Esophagus muscularis mucosa (tissue), 4 donors: ENCODE measurements at regions not wholly inside any gene's neighbourhood (a gene's known extent, or its start where the extent isn't known, plus 50 kb on each side); places are given as distances from the start of the nearest gene placed in this dataset.
"Not testable (repeated sequence)": the region's sequence is repeated elsewhere in the genome, so short reads cannot be mapped to it uniquely, and the experiment has no call there.

ENCODE experiments used
- DNase-seq: peaks from one replicate; pipeline ENCODE4 v3.0.0-alpha.2; 2017; ENCODE audit errors: extremely low spot score
- H3K27ac ChIP-seq, 4 donors: fragments of 200-600 bp; sonication (generic); replicated peaks in 1 of 4; 1 replicate in 3 of 4; 2 replicates in 1 of 4; pipeline ENCODE4 v1.5.1; 2016 to 2019; ENCODE audit warnings: mild to moderate bottlenecking in 1 of 4
- H3K27me3 ChIP-seq, 4 donors: fragments of 200-600 bp; sonication (generic); one replicate each; pipeline versions ENCODE4 v1.5.1 to v1.6.0; 2016 to 2019
- H3K36me3 ChIP-seq, 4 donors: fragments of 200-600 bp; sonication (generic); one replicate each; pipeline ENCODE4 v1.5.1; 2016 to 2019
- H3K4me1 ChIP-seq, 4 donors: fragments of 200-600 bp; sonication (generic); one replicate each; pipeline ENCODE4 v1.5.1; 2016 to 2019
- H3K4me3 ChIP-seq, 4 donors: fragments of 200-600 bp; sonication (generic); 1 replicate in 2 of 4; 2 replicates in 2 of 4; pipeline ENCODE4 v1.5.1; 2016 to 2019; ENCODE audit warnings: mild to moderate bottlenecking in 4 of 4, moderate library complexity in 1 of 4
- H3K9me3 ChIP-seq, 4 donors: fragments of 200-600 bp; sonication (generic); 1 replicate in 3 of 4; 2 replicates in 1 of 4; pipeline ENCODE4 v1.5.1; 2016 to 2019
- CTCF ChIP-seq, 3 experiments: fragments of 200-600 bp in 2 of 3; fragments of 450-650 bp in 1 of 3; sonication (generic) in 2 of 3; IDR thresholded peaks; one replicate each; pipeline ENCODE4 v1.5.1; 2017 to 2019; ENCODE audit warnings: antibody characterized with exemption in 3 of 3, mild to moderate bottlenecking in 2 of 3, moderate library complexity in 1 of 3
- EP300 ChIP-seq: sonication (generic); formaldehyde crosslinking; IDR thresholded peaks from one replicate; pipeline ENCODE4 v1.6.1; 2017; ENCODE audit warnings: antibody characterized with exemption
- POLR2A ChIP-seq: fragments of 450-650 bp; IDR thresholded peaks from one replicate; pipeline ENCODE4 v1.6.1; 2017; ENCODE audit warnings: antibody characterized with exemption, moderate library complexity, mild to moderate bottlenecking, low read depth
- POLR2AphosphoS5 ChIP-seq, 2 donors: sonication (generic); formaldehyde crosslinking; IDR thresholded peaks; one replicate each; pipeline ENCODE4 v1.6.1; 2017; ENCODE audit warnings: antibody characterized with exemption in 2 of 2
- WGBS: methylation state at CpG from one replicate; pipeline ENCODE4 v1.1.5; 2018; 5-methylcytosine and 5-hydroxymethylcytosine counted together
- intact Hi-C: fragments of 100-400 bp; cut with DNase I; formaldehyde crosslinking; loops from one replicate; pipeline ENCODE4 v1.15.1; 2023

- Histone ChIP-seq H3K9me3 (no peaks in the 10 kb centered on the region), H3K27me3 (no peaks in the 10 kb centered on the region), H3K4me1 (peaks cover 12 to 31% (median 25%) of the 10 kb centered on the region in 4 donors), H3K36me3 (peaks cover 0 to 3% (median 0%) of the 10 kb centered on the region in 4 donors), H3K4me3 (no peak overlapping the region), H3K27ac (no peak overlapping the region)
- intact Hi-C loops = no loop called here
- no peak for TF ChIP-seq POLR2AphosphoS5 (IDR thresholded peaks at IDR 0.05)
- no peak for TF ChIP-seq EP300
- no peak for TF ChIP-seq CTCF (IDR thresholded peaks at IDR 0.05)
- no peak for TF ChIP-seq POLR2A
- 69% methylated on average over 2 of the region's 2 CpGs for WGBS
- DNase-seq = no peak
These were observed 50.3 kb downstream of the GASK1B start for GRCh38 chr4:158122501-158122900.

GRCh38 chr4:158121161-158121579 is 51.7 kb downstream of the GASK1B start:
- no peaks in the 10 kb centered on the region for H3K36me3 ChIP-seq
- intact Hi-C loops = no loop called here
- no peak for DNase-seq
- 13% methylated on average over 3 of the region's 3 CpGs for WGBS
- no peaks in the 10 kb centered on the region for H3K27me3 ChIP-seq
- peak overlapping the region in 2 of 4 donors; percentile 4 to 6 for H3K4me3 ChIP-seq
- no peak for TF ChIP-seq CTCF (IDR thresholded peaks at IDR 0.05)
- peak; percentile 34 to 85 for TF ChIP-seq POLR2AphosphoS5 (IDR thresholded peaks at IDR 0.05)
- H3K9me3 ChIP-seq = no peaks in the 10 kb centered on the region
- peak overlapping the region; percentile 41 to 72 (median 54) for H3K27ac ChIP-seq
- H3K4me1 ChIP-seq = peaks cover 12 to 31% (median 25%) of the 10 kb centered on the region in 4 donors

GRCh38 chr4:158120645-158121151 is 52.1 kb downstream of the GASK1B start:
- H3K4me3 ChIP-seq = peak overlapping the region in 2 of 4 donors; percentile 4 to 6
- DNase-seq, intact Hi-C loops, H3K36me3 ChIP-seq, H3K9me3 ChIP-seq, H3K27me3 ChIP-seq: not testable (repeated sequence)
- WGBS = 24% methylated on average over 6 of the region's 6 CpGs
- H3K27ac ChIP-seq = peak overlapping the region; percentile 41 to 72 (median 54)
- peaks cover 12 to 31% (median 25%) of the 10 kb centered on the region in 4 donors for H3K4me1 ChIP-seq

- no peak overlapping the region for H3K27ac ChIP-seq
- peaks cover 0 to 4% (median 0%) of the 10 kb centered on the region in 4 donors for H3K4me1 ChIP-seq
- no peak overlapping the region for H3K4me3 ChIP-seq
- TF ChIP-seq POLR2A (no peak), EP300 (no peak), CTCF (IDR thresholded peaks at IDR 0.05) (no peak), POLR2AphosphoS5 (IDR thresholded peaks at IDR 0.05) (no peak)
- intact Hi-C loops = no loop called here
- H3K36me3 ChIP-seq = no peaks in the 10 kb centered on the region
- no peak for DNase-seq
- H3K27me3 ChIP-seq = no peaks in the 10 kb centered on the region
- no peaks in the 10 kb centered on the region for H3K9me3 ChIP-seq
These were observed 60.2 kb downstream of the GASK1B start for GRCh38 chr4:158112611-158113010.

GRCh38 chr4:158111241-158111640 is 61.6 kb downstream of the GASK1B start:
- H3K27me3 ChIP-seq = no peaks in the 10 kb centered on the region
- no peaks in the 10 kb centered on the region for H3K36me3 ChIP-seq
- no peaks in the 10 kb centered on the region for H3K9me3 ChIP-seq
- WGBS = 90% methylated on average over 2 of the region's 2 CpGs
- no peak overlapping the region for H3K27ac ChIP-seq
- TF ChIP-seq POLR2A = no peak
- TF ChIP-seq POLR2AphosphoS5 (IDR thresholded peaks at IDR 0.05) = no peak
- TF ChIP-seq EP300 = no peak
- TF ChIP-seq CTCF (IDR thresholded peaks at IDR 0.05) = no peak
- H3K4me1 ChIP-seq = peaks cover 0 to 4% (median 0%) of the 10 kb centered on the region in 4 donors
- no peak for DNase-seq
- no peak overlapping the region for H3K4me3 ChIP-seq
- intact Hi-C loops = no loop called here
